ENCODE measurements at regions not wholly inside any gene's neighbourhood (a gene's known extent, or its start where the extent isn't known, plus 50 kb on each side); places are given as distances from the start of the nearest gene placed in this dataset.

DNA sequence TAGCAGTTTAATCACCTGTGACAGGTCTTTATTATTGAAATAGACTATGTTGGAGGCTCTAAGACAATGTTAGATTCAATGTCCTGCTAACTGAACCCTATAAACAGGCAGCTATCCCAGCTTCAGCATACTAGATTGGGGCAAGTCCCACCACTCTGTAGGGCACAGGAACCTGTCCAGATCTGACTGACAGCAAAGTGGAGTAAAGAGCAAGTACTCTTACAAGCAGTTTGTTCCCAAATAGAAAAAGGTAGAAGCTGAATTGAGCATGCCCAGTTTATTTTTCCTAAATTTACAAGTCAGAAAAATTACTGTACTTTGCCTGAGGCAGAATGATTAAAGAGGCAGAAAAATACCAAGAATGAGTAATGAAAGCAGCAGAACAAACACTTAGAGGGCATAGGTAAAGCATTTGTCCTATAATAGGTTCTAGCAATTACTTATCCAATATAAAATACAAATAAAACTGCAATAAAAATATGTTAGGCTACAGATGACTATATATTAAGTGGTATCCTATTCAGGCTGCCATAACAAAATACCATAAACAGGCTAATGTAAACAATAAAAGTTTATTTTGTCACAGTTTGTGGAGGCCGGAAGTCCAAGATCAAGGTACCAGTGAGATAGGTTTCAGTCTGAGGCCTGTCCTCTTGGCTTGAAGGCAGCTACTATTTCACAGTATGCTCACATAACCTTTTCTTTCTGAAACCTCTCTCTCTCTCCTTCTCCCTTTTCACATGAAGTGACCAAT is 868.2 kb downstream of the C12orf50 start:
- TF ChIP-seq, protein P1, sequence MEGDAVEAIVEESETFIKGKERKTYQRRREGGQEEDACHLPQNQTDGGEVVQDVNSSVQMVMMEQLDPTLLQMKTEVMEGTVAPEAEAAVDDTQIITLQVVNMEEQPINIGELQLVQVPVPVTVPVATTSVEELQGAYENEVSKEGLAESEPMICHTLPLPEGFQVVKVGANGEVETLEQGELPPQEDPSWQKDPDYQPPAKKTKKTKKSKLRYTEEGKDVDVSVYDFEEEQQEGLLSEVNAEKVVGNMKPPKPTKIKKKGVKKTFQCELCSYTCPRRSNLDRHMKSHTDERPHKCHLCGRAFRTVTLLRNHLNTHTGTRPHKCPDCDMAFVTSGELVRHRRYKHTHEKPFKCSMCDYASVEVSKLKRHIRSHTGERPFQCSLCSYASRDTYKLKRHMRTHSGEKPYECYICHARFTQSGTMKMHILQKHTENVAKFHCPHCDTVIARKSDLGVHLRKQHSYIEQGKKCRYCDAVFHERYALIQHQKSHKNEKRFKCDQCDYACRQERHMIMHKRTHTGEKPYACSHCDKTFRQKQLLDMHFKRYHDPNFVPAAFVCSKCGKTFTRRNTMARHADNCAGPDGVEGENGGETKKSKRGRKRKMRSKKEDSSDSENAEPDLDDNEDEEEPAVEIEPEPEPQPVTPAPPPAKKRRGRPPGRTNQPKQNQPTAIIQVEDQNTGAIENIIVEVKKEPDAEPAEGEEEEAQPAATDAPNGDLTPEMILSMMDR (IDR thresholded peaks at IDR 0.05): no peak
- no peak for TF ChIP-seq POLR2A (IDR thresholded peaks at IDR 0.05)
